IMR-90 (cell line): ENCODE measurements at regions not wholly inside any gene's neighbourhood (a gene's known extent, or its start where the extent isn't known, plus 50 kb on each side); places are given as distances from the start of the nearest gene placed in this dataset.

Experiments used
- CTCF ChIP-seq: conservative IDR thresholded peaks from 2 replicates; pipeline ENCODE4 v1.5.1; 2012; ENCODE audit warnings: mild to moderate bottlenecking, low read depth, low read length, improper control_type of control experiment
- MXI1 ChIP-seq: IDR thresholded peaks from 2 replicates; pipeline ENCODE4 v1.6.1; 2012; ENCODE audit warnings: low read depth, mild to moderate bottlenecking, low read length, moderate library complexity, borderline replicate concordance

DNA sequence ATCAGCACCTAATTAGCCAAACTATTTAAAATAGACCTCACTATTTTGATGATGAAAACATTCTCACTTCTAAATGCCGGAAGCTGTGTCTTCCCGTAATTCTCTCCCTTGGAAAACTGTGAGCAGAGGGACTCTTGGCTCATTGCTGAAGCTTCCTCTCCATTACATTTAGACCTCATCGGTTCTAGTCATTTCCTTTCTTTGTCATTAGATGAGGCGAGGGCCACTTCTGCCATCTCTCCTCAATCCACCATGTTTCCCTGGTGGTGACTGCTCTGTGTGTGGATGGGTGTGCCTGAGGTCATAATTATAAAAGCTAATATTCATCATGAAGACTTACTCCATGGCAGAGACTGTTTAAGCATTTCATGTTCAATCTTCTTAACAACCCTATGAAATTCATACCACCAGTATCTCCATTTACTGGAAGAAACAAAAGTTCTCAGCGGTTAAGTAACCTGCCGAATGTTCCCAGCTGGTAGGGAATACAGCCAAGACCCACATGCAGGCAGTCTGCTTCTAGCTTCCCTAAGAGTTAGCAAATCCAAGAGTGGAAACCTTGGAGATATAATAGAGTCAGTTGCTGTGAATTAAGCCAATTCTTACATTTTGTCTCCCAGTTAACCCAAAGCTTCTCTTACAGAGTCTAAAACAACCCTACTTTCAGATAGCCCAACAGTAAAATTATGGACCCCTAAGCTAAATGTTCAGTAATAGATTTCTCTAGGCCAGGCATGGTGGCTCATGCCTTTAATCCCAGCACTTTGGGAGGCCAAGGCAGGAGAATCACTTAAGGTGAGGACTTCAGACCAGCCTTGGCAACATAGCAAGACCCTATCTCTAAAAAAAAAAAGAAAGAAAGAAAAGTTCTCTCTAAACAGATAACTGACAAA is 156.2 kb downstream of the ZBTB18 start:
- no peak for TF ChIP-seq CTCF
- TF ChIP-seq MXI1: no peak
